Panc1 (cell line): ENCODE measurements at regions not wholly inside any gene's neighbourhood (a gene's known extent, or its start where the extent isn't known, plus 50 kb on each side); places are given as distances from the start of the nearest gene placed in this dataset.
A peak's percentile ranks its signal among the peaks of the same experiment; 100 is the strongest.

Experiments used
- REST ChIP-seq, 2 experiments: IDR thresholded peaks; 2 replicates each; pipeline ENCODE4 v1.6.1; 2011 to 2012; ENCODE audit warnings: low read depth in 2 of 2, control low read depth in 1 of 2, low read length in 1 of 2, mild to moderate bottlenecking in 1 of 2, moderate library complexity in 1 of 2; ENCODE audit not compliant: insufficient read depth in 1 of 2
- SIN3A ChIP-seq: IDR thresholded peaks from 2 replicates; pipeline ENCODE4 v1.6.1; 2012; ENCODE audit warnings: low read depth, mild to moderate bottlenecking, low read length, moderate library complexity, borderline replicate concordance; ENCODE audit not compliant: insufficient read depth
- TCF7L2 ChIP-seq: IDR thresholded peaks from 2 replicates; pipeline ENCODE4 v1.6.1; 2011; ENCODE audit warnings: mild to moderate bottlenecking, low read depth, low read length, inconsistent platforms
- TF ChIP-seq, protein P1 (sequence below): fragments of 450-650 bp; IDR thresholded peaks from 2 replicates; pipeline ENCODE4 v1.5.1; 2017; ENCODE audit warnings: mild to moderate bottlenecking

GRCh38 chr1:99527078-99527477 lies 118.8 kb upstream of the PALMD start:
- TF ChIP-seq, protein P1, sequence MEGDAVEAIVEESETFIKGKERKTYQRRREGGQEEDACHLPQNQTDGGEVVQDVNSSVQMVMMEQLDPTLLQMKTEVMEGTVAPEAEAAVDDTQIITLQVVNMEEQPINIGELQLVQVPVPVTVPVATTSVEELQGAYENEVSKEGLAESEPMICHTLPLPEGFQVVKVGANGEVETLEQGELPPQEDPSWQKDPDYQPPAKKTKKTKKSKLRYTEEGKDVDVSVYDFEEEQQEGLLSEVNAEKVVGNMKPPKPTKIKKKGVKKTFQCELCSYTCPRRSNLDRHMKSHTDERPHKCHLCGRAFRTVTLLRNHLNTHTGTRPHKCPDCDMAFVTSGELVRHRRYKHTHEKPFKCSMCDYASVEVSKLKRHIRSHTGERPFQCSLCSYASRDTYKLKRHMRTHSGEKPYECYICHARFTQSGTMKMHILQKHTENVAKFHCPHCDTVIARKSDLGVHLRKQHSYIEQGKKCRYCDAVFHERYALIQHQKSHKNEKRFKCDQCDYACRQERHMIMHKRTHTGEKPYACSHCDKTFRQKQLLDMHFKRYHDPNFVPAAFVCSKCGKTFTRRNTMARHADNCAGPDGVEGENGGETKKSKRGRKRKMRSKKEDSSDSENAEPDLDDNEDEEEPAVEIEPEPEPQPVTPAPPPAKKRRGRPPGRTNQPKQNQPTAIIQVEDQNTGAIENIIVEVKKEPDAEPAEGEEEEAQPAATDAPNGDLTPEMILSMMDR = peak; percentile 18; the same call in 1 of the 2 replicates
- TF ChIP-seq SIN3A = no peak
- no peak for TF ChIP-seq TCF7L2
- no peak for TF ChIP-seq REST (IDR thresholded peaks at IDR 0.05; ENCODE audit: insufficient read depth in 1 of 2, low read depth in 2 of 2, low read length in 1 of 2)
